ENCODE measurements at regions not wholly inside any gene's neighbourhood (a gene's known extent, or its start where the extent isn't known, plus 50 kb on each side); places are given as distances from the start of the nearest gene placed in this dataset.

DNA sequence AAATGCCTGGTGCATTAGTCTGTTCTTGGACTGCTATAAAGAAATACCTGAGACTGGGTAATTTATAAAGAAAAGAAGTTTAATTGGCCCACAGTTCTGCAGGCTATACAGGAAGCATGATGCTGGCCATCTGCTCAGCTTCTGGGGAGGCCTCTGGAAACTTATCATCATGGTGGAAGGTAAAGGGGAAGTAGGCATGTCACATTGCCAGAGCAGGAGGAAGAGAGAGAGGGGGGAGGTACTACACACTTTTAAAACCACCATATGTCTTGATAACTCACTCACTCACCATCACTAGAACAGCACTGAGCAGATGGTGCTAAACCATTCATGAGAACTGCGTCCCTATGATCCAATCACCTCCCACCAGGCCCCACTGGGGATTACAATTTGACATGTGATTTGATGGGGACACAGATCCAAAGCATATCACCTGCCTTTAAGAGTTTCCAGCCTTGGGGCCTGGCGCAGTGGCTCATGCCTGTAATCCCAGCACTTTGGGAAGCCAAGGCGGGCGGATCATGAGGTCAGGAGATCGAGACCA lies 219.0 kb downstream of the KATNAL1 start:
- H3K79me2 ChIP-seq (replicated peaks; ENCODE audit: insufficient read depth), result no peaks in the 10 kb centered on the region
- H3K4me1 ChIP-seq (ENCODE audit: insufficient read depth), result no peaks in the 10 kb centered on the region
- no peak overlapping the region for H3K4me3 Mint-ChIP-seq
- H2AFZ ChIP-seq, result no peak overlapping the region
- no peak for ATAC-seq
- H3K4me1 Mint-ChIP-seq, result no peaks in the 10 kb centered on the region
- H3K27ac ChIP-seq (ENCODE audit: low read depth), result no peak overlapping the region
- 0 out of 2 replicates have a peak, but pooled peaks cover 6% of the 10 kb centered on the region for H3K9me2 ChIP-seq (ENCODE audit: insufficient read depth)
- H3K27me3 ChIP-seq (ENCODE audit: insufficient read depth), result no peaks in the 10 kb centered on the region
- H3K4me2 ChIP-seq, result no peak overlapping the region
- H3K27ac Mint-ChIP-seq, result no peak overlapping the region
- peaks cover 11% of the 10 kb centered on the region for H3K36me3 ChIP-seq (ENCODE audit: insufficient read depth)
- TF ChIP-seq, protein P1, sequence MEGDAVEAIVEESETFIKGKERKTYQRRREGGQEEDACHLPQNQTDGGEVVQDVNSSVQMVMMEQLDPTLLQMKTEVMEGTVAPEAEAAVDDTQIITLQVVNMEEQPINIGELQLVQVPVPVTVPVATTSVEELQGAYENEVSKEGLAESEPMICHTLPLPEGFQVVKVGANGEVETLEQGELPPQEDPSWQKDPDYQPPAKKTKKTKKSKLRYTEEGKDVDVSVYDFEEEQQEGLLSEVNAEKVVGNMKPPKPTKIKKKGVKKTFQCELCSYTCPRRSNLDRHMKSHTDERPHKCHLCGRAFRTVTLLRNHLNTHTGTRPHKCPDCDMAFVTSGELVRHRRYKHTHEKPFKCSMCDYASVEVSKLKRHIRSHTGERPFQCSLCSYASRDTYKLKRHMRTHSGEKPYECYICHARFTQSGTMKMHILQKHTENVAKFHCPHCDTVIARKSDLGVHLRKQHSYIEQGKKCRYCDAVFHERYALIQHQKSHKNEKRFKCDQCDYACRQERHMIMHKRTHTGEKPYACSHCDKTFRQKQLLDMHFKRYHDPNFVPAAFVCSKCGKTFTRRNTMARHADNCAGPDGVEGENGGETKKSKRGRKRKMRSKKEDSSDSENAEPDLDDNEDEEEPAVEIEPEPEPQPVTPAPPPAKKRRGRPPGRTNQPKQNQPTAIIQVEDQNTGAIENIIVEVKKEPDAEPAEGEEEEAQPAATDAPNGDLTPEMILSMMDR (conservative IDR thresholded peaks at IDR 0.05; ENCODE audit: low read depth in 2 of 2), result no peak
- no peak for TF ChIP-seq CREB1 (CRISPR knock-in tag; IDR thresholded peaks at IDR 0.05; ENCODE audit: low read depth)
- no peaks in the 10 kb centered on the region for H3F3A ChIP-seq (replicated peaks; ENCODE audit: low read depth)
- DNase-seq (ENCODE audit: low spot score), result no peak
- peaks cover 6% of the 10 kb centered on the region for H3K27me3 Mint-ChIP-seq (ENCODE audit: insufficient read depth, low read depth, poor library complexity)
- peaks cover 37% of the 10 kb centered on the region for H3K9me3 Mint-ChIP-seq
- H3K36me3 Mint-ChIP-seq (ENCODE audit: low read depth), result peaks cover 29% of the 10 kb centered on the region
- H4K20me1 ChIP-seq (replicated peaks; ENCODE audit: insufficient read depth), result no peaks in the 10 kb centered on the region
- H3K4me3 ChIP-seq, result no peak overlapping the region

DNA sequence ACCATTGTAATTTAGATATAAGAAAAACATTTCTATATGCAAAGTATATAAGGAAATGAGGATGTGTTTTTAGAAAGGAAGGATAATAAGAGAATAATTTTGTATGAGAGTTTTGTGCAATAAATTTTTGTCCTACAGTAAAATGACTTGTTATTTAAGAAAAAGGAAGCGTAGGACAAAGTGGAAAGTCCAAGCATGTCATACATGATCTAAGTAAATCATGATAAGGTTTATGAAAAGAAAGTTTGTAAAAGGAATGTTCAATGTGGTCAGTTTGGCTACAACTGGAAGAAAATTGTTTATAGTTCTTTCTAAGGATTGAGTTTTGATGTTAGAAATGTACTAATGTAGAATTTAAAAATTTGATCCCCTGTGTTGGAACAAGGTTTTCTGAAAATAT lies 222.3 kb downstream of the KATNAL1 start:
- no peak overlapping the region for H3K4me2 ChIP-seq
- H3K79me2 ChIP-seq (replicated peaks; ENCODE audit: insufficient read depth), result no peaks in the 10 kb centered on the region
- H3K4me3 ChIP-seq, result no peak overlapping the region
- H3K4me1 Mint-ChIP-seq, result no peaks in the 10 kb centered on the region
- peaks cover 3% of the 10 kb centered on the region; the same call in 1 of the 2 replicates for H3K9me2 ChIP-seq (ENCODE audit: insufficient read depth)
- no peak overlapping the region for H3K4me3 Mint-ChIP-seq
- peaks cover 64% of the 10 kb centered on the region for H3K9me3 Mint-ChIP-seq
- H3K36me3 Mint-ChIP-seq (ENCODE audit: low read depth), result peaks cover 44% of the 10 kb centered on the region
- H3K36me3 ChIP-seq (ENCODE audit: insufficient read depth), result peaks cover 11% of the 10 kb centered on the region
- no peak overlapping the region for H3K27ac Mint-ChIP-seq
- H4K20me1 ChIP-seq (replicated peaks; ENCODE audit: insufficient read depth), result no peaks in the 10 kb centered on the region
- peaks cover 8% of the 10 kb centered on the region for H3K27me3 Mint-ChIP-seq (ENCODE audit: insufficient read depth, low read depth, poor library complexity)
- H3F3A ChIP-seq (replicated peaks; ENCODE audit: low read depth), result no peaks in the 10 kb centered on the region
- no peak overlapping the region for H3K27ac ChIP-seq (ENCODE audit: low read depth)
- no peaks in the 10 kb centered on the region for H3K27me3 ChIP-seq (ENCODE audit: insufficient read depth)
- TF ChIP-seq STAT1 (IDR thresholded peaks at IDR 0.05; ENCODE audit: unreplicated experiment), result no peak
- TF ChIP-seq CREB1 (CRISPR knock-in tag; IDR thresholded peaks at IDR 0.05; ENCODE audit: low read depth), result no peak
- TF ChIP-seq, protein P2, sequence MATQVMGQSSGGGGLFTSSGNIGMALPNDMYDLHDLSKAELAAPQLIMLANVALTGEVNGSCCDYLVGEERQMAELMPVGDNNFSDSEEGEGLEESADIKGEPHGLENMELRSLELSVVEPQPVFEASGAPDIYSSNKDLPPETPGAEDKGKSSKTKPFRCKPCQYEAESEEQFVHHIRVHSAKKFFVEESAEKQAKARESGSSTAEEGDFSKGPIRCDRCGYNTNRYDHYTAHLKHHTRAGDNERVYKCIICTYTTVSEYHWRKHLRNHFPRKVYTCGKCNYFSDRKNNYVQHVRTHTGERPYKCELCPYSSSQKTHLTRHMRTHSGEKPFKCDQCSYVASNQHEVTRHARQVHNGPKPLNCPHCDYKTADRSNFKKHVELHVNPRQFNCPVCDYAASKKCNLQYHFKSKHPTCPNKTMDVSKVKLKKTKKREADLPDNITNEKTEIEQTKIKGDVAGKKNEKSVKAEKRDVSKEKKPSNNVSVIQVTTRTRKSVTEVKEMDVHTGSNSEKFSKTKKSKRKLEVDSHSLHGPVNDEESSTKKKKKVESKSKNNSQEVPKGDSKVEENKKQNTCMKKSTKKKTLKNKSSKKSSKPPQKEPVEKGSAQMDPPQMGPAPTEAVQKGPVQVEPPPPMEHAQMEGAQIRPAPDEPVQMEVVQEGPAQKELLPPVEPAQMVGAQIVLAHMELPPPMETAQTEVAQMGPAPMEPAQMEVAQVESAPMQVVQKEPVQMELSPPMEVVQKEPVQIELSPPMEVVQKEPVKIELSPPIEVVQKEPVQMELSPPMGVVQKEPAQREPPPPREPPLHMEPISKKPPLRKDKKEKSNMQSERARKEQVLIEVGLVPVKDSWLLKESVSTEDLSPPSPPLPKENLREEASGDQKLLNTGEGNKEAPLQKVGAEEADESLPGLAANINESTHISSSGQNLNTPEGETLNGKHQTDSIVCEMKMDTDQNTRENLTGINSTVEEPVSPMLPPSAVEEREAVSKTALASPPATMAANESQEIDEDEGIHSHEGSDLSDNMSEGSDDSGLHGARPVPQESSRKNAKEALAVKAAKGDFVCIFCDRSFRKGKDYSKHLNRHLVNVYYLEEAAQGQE (IDR thresholded peaks at IDR 0.05; ENCODE audit: unreplicated experiment), result no peak
- no peak for TF ChIP-seq NANOG (IDR thresholded peaks at IDR 0.05; ENCODE audit: borderline replicate concordance)
- no peak for TF ChIP-seq ZNF331 (CRISPR knock-in tag; IDR thresholded peaks at IDR 0.05; ENCODE audit: low read depth)
- no peak for TF ChIP-seq JUNB (IDR thresholded peaks at IDR 0.05; ENCODE audit: unreplicated experiment)
- TF ChIP-seq EZH2 (IDR thresholded peaks at IDR 0.05; ENCODE audit: low read depth, unreplicated experiment), result no peak
- TF ChIP-seq, protein P3, sequence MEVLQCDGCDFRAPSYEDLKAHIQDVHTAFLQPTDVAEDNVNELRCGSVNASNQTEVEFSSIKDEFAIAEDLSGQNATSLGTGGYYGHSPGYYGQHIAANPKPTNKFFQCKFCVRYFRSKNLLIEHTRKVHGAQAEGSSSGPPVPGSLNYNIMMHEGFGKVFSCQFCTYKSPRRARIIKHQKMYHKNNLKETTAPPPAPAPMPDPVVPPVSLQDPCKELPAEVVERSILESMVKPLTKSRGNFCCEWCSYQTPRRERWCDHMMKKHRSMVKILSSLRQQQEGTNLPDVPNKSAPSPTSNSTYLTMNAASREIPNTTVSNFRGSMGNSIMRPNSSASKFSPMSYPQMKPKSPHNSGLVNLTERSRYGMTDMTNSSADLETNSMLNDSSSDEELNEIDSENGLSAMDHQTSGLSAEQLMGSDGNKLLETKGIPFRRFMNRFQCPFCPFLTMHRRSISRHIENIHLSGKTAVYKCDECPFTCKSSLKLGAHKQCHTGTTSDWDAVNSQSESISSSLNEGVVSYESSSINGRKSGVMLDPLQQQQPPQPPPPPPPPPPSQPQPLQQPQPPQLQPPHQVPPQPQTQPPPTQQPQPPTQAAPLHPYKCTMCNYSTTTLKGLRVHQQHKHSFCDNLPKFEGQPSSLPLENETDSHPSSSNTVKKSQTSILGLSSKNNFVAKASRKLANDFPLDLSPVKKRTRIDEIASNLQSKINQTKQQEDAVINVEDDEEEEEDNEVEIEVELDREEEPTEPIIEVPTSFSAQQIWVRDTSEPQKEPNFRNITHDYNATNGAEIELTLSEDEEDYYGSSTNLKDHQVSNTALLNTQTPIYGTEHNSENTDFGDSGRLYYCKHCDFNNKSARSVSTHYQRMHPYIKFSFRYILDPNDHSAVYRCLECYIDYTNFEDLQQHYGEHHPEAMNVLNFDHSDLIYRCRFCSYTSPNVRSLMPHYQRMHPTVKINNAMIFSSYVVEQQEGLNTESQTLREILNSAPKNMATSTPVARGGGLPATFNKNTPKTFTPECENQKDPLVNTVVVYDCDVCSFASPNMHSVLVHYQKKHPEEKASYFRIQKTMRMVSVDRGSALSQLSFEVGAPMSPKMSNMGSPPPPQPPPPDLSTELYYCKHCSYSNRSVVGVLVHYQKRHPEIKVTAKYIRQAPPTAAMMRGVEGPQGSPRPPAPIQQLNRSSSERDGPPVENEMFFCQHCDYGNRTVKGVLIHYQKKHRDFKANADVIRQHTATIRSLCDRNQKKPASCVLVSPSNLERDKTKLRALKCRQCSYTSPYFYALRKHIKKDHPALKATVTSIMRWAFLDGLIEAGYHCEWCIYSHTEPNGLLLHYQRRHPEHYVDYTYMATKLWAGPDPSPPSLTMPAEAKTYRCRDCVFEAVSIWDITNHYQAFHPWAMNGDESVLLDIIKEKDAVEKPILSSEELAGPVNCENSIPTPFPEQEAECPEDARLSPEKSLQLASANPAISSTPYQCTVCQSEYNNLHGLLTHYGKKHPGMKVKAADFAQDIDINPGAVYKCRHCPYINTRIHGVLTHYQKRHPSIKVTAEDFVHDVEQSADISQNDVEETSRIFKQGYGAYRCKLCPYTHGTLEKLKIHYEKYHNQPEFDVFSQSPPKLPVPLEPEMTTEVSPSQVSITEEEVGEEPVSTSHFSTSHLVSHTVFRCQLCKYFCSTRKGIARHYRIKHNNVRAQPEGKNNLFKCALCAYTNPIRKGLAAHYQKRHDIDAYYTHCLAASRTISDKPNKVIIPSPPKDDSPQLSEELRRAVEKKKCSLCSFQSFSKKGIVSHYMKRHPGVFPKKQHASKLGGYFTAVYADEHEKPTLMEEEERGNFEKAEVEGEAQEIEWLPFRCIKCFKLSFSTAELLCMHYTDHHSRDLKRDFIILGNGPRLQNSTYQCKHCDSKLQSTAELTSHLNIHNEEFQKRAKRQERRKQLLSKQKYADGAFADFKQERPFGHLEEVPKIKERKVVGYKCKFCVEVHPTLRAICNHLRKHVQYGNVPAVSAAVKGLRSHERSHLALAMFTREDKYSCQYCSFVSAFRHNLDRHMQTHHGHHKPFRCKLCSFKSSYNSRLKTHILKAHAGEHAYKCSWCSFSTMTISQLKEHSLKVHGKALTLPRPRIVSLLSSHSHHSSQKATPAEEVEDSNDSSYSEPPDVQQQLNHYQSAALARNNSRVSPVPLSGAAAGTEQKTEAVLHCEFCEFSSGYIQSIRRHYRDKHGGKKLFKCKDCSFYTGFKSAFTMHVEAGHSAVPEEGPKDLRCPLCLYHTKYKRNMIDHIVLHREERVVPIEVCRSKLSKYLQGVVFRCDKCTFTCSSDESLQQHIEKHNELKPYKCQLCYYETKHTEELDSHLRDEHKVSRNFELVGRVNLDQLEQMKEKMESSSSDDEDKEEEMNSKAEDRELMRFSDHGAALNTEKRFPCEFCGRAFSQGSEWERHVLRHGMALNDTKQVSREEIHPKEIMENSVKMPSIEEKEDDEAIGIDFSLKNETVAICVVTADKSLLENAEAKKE (CRISPR knock-in tag; IDR thresholded peaks at IDR 0.05), result no peak
- TF ChIP-seq EZH2phosphoT487 (IDR thresholded peaks at IDR 0.05; ENCODE audit: unreplicated experiment), result no peak
- H2AFZ ChIP-seq, result no peak overlapping the region
- H3K4me1 ChIP-seq (ENCODE audit: insufficient read depth), result no peaks in the 10 kb centered on the region
- ATAC-seq (no peak), DNase-seq (ENCODE audit: low spot score) (peak; percentile 27)

All from GM23338 (cell line).